GM10266 (cell line): ENCODE measurements at regions not wholly inside any gene's neighbourhood (a gene's known extent, or its start where the extent isn't known, plus 50 kb on each side); places are given as distances from the start of the nearest gene placed in this dataset.

Source experiments
- DNase-seq: peaks from one replicate; pipeline ENCODE4 v3.0.0; 2012; ENCODE audit errors: extremely low spot score
- TF ChIP-seq, protein P1 (sequence below): IDR thresholded peaks from 2 replicates; pipeline ENCODE4 v1.5.1; 2012; ENCODE audit warnings: mild to moderate bottlenecking, low read depth; ENCODE audit not compliant: control insufficient read depth, insufficient read depth; ENCODE audit errors: missing control alignments

DNA sequence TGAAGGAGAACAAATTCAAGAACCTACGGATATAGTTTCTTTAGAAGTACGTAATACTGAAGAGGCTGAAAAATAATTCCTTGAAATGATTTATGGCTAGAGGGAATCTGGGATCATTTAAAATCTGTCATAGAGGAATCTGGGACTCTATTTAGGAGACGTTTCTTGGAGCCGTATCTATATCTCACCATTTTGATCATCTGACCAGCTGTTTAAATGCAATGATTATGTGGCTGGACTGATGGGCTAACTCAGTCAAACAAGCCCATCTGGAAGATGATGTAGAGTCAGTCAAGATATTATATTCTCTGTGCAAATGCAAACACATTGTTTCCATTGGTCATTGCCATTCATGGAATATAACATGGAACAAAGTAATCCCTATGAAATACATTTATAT, 467.7 kb upstream of the ZFHX3 start:
- no peak for DNase-seq
- TF ChIP-seq, protein P1, sequence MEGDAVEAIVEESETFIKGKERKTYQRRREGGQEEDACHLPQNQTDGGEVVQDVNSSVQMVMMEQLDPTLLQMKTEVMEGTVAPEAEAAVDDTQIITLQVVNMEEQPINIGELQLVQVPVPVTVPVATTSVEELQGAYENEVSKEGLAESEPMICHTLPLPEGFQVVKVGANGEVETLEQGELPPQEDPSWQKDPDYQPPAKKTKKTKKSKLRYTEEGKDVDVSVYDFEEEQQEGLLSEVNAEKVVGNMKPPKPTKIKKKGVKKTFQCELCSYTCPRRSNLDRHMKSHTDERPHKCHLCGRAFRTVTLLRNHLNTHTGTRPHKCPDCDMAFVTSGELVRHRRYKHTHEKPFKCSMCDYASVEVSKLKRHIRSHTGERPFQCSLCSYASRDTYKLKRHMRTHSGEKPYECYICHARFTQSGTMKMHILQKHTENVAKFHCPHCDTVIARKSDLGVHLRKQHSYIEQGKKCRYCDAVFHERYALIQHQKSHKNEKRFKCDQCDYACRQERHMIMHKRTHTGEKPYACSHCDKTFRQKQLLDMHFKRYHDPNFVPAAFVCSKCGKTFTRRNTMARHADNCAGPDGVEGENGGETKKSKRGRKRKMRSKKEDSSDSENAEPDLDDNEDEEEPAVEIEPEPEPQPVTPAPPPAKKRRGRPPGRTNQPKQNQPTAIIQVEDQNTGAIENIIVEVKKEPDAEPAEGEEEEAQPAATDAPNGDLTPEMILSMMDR: no peak

DNA sequence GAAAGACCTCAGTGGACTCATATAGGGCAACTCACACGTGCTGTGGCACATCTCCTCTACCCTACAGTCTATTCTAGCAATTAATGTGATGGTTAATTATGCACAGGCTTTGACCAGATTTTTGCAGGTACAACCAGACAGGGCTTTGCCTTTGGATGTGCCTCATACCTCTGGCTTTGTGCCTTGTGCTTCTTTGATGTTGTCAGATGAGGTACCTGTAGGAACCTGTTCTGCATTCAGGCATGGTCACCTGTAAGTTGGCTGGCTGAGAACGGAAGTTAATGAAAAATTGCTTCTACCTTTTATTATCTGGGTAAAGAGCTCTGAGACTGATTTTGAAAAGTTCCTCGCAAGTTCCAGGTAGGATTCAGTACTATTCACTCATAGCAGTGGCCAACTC, 462.9 kb upstream of the ZFHX3 start:
- TF ChIP-seq, protein P1: no peak
- no peak for DNase-seq

DNA sequence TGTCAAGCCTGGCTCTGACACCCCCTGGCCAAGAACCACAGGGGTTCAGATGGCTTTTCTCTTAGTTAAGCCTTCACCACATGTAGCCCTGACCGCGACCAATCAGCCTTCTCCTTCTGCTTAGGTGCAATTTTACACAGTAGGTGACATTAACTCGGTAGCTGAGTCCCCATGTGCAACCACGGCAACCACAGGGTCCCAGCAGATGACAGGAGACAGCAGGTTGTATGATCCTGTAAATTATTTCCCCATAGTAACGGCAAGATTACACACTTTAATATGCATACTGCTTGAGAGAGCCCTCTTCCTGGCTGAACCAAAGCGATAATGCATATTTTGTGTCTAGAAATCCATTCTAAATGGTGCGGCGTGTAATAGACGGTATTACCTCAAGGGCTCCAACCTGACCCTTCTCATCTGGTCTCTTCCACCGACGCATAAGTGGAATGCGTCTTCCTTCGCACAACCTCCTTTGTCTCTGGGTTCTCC, 458.7 kb upstream of the ZFHX3 start:
- DNase-seq: no peak
- TF ChIP-seq, protein P1: no peak

DNA sequence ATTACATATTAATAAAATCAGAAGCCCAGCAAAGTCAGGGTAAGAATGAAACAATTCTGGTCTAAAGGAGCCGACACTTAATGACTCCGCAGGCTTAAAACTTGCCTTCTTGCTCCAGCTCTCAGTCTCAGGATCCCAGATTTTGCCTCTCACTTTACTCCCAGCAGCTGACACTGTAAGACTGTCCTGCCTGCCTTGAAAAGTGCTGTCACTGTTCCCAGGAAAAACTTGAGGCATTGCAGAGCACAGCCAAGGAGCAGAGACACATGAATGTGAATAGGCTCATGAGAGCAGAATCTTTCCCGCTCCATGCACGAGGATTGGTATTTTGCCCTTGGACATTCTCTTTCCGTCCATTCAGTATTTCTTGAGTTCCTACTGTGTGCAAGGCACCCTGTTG, 457.6 kb upstream of the ZFHX3 start:
- TF ChIP-seq, protein P1: no peak
- DNase-seq: no peak

DNA sequence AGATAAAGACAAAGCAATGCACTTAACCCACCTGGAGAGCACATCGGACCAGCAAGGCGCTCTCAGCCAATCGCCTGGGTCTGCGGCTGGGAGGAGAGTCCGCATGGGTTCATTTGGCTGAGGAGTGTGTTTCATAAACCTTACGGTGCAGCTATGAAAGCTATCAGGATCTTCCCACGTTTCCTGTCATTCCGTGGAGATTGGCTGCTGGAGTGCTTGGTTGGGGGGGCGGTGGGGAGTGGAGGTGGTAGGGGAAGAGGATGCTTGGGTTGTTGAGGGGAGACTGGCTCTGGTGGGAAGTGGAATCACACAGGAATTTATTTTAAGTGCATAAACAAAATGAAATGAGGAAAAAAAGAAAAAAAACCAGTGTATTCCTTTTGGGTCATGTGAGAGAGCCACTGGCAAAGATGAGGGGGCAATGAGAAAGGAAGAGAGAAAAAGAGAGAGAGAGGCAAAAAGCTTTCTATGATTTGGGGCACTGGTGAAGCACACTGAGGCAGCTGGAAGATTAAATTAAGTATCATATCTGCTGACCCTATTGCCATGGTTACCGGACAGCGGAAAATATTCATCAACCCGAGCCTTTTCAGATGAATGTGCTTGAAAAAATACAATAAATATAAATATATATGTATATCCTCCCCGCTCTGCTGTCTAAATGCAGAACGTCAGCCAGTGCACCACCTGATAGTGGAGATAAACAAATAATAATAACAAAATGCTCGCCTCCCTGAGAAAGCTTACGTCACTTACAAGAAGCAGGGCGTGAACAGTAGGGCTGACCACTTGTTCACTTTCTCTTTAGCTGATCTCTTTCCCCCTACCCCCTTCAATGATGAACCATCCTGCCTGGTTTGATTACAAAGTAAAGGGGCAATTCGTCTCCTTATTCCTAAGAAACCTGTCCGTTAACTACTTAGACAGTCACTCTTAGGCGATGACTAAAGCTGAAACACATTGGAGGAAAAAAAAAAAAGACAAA, 457.0 kb upstream of the ZFHX3 start:
- DNase-seq: no peak
- TF ChIP-seq, protein P1: no peak

DNA sequence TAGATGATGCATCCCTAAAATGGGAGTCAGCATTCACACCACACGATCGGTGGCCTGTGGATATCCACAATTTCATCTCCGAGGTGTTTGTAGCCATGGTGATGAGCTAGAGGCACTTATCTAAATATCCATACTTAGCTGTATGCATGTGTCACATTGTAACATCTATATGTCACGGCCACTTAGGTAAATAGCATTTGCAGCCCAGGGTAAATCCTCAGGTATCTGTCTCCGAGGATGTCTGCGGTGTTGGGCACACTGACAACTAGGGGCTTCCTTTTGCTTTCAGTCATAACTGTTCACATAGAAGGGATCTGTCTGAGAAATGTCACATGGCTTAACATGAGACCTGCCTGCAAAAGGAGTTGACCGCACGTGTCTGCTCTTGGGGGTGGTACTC, 455.2 kb upstream of the ZFHX3 start:
- TF ChIP-seq, protein P1: no peak
- no peak for DNase-seq

DNA sequence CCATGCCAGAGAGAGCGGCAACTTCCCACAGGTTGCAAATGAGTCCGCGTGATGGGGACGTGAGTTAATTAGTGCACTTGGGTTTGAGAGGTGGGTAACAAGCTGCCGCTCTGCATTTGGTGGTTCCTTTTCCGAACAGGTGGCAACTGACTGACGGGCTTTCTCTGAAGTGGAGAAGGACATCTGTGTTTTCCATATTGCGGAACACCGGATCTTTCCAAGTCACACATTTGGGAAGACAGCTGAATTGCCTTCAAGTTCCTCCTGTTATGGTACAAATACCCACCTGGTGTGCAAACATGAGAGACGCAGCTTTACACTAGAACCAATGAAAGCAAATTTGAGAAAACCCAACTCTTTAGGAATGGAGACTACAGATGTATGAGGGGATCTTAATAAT, 451.3 kb upstream of the ZFHX3 start:
- TF ChIP-seq, protein P1: no peak
- DNase-seq: no peak
